Panc1 (cell line): ENCODE measurements at regions not wholly inside any gene's neighbourhood (a gene's known extent, or its start where the extent isn't known, plus 50 kb on each side); places are given as distances from the start of the nearest gene placed in this dataset.

ENCODE experiments used
- ATAC-seq: fragments of 200-7000 bp; cut with Tn5 transposase; 2 replicates; pipeline ENCODE4 v1.9.1; 2020; ENCODE audit warnings: mild to moderate bottlenecking, moderate library complexity
- BruUV-seq: library from RNA; stranded (reverse); fragments of 400-500 nt; replicated peaks from 2 replicates; lab custom pipeline; 2021; lab: Mats Ljungman, UMichigan
- CTCF ChIA-PET: fragments of 300-600 bp; sonication (Branson Sonifier 250); formaldehyde crosslinking; loops from one replicate; lab custom pipeline; 2022; ENCODE audit warnings: antibody characterized with exemption; lab: Charles Lee
- POLR2A ChIA-PET: fragments of 300-600 bp; sonication (Branson Sonifier 250); formaldehyde crosslinking; loops from one replicate; lab custom pipeline; 2022; ENCODE audit warnings: antibody characterized with exemption; lab: Charles Lee
- DNase-seq: peaks from one replicate; pipeline ENCODE4 v3.0.0-alpha.2; 2010; ENCODE audit warnings: low read depth, low spot score
- H3K27ac ChIP-seq: 2 replicates; pipeline ENCODE4 v1.5.1; 2011; ENCODE audit warnings: mild to moderate bottlenecking, low read length, inconsistent platforms
- H3K27me3 ChIP-seq: fragments of 200-500 bp; sonication (Bioruptor generic); 2 replicates; pipeline ENCODE4 v1.6.0; 2014; ENCODE audit warnings: low read length, inconsistent platforms; ENCODE audit not compliant: control insufficient read depth, insufficient read depth
- H3K36me3 ChIP-seq: fragments of 200-500 bp; sonication (Bioruptor generic); 2 replicates; pipeline ENCODE4 v1.5.1; 2014; ENCODE audit warnings: inconsistent platforms, mild to moderate bottlenecking, low read length, moderate library complexity; ENCODE audit not compliant: control insufficient read depth, insufficient read depth
- H3K4me1 ChIP-seq: 2 replicates; pipeline ENCODE4 v1.5.1; 2011; ENCODE audit warnings: inconsistent platforms, mild to moderate bottlenecking, low read length, moderate library complexity; ENCODE audit not compliant: control insufficient read depth, insufficient read depth
- H3K4me3 ChIP-seq, 2 experiments: 2 replicates each; pipeline ENCODE4 v1.5.1; 2011 to 2012; ENCODE audit warnings: low read depth in 2 of 2, low read length in 2 of 2, mild to moderate bottlenecking in 2 of 2, inconsistent platforms in 1 of 2, moderate library complexity in 1 of 2
- H3K9me3 ChIP-seq: fragments of 200-500 bp; sonication (Bioruptor generic); 2 replicates; pipeline ENCODE4 v1.5.1; 2014; ENCODE audit warnings: low read depth, mild to moderate bottlenecking, inconsistent platforms, low read length, moderate library complexity; ENCODE audit not compliant: control insufficient read depth, insufficient read depth
- POLR2AphosphoS5 ChIP-seq: IDR thresholded peaks from 2 replicates; pipeline ENCODE4 v1.6.1; 2012; ENCODE audit warnings: mild to moderate bottlenecking, low read depth, low read length, moderate library complexity
- SIN3A ChIP-seq: IDR thresholded peaks from 2 replicates; pipeline ENCODE4 v1.6.1; 2012; ENCODE audit warnings: low read depth, mild to moderate bottlenecking, low read length, moderate library complexity, borderline replicate concordance; ENCODE audit not compliant: insufficient read depth
- TCF7L2 ChIP-seq: IDR thresholded peaks from 2 replicates; pipeline ENCODE4 v1.6.1; 2011; ENCODE audit warnings: mild to moderate bottlenecking, low read depth, low read length, inconsistent platforms
- in situ Hi-C: cut with HindIII; loops from 2 replicates; pipeline ENCODE4 v1.10.0; 2016; ENCODE audit warnings: low sequenced_read_pairs, low pct_unique_long_range_greater_than_20kb
- intact Hi-C: fragments of 100-400 bp; cut with micrococcal nuclease; formaldehyde crosslinking; loops from one replicate; pipeline ENCODE4 v1.10.0; 2022; ENCODE audit not compliant: unreplicated experiment
- TF ChIP-seq, protein P1 (sequence below), 2 experiments: IDR thresholded peaks; 2 replicates each; pipeline ENCODE4 v1.6.1; 2011 to 2012; ENCODE audit warnings: low read depth in 2 of 2, control low read depth in 1 of 2, low read length in 1 of 2, mild to moderate bottlenecking in 1 of 2, moderate library complexity in 1 of 2; ENCODE audit not compliant: insufficient read depth in 1 of 2
- TF ChIP-seq, protein P2 (sequence below): fragments of 450-650 bp; IDR thresholded peaks from 2 replicates; pipeline ENCODE4 v1.5.1; 2017; ENCODE audit warnings: mild to moderate bottlenecking

DNA sequence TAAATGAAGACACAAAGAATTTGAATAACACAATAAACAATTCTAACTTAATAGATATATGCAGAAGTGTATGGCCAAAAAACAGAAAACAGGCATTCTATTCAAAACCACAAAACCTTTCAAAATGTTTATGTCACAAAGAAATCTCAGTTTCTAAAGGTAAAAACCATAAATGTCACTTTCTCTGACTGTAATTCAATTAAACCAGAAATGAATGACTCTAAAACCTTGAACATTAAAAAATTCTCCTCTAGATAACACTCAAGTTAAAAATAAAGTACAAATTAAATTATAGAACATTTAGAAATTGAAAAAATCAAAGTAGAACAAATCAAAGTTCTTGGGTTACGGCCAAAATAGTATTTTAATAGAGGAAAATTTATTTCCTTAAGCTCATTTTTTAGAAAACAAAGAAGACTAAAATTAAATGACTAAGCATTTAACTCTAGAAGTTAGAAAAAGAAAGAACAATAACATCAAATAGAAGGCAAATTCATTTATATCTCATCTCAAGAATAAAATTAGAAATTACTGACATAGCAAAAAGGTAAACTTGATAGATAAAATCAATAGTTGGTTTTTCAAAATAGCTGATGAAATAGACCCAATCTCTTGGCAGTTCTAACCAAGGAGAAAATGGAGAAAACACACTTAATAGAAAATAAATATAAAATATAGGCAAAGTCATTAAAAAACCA lies 198.8 kb downstream of the TEX36 start:
- ChIA-PET POLR2A (interaction anchor here (0.6 kb wide), 1 partner anchor 189 kb away, joined by 5 read pairs; no protein-coding TSS in a partner anchor), CTCF (no interaction called here)
- H3K4me1 ChIP-seq, result no peaks in the 10 kb centered on the region; the same call in 1 of the 2 replicates
- no peak for DNase-seq
- no peak overlapping the region for H3K4me3 ChIP-seq
- BruUV-seq, result no TSS peak
- H3K36me3 ChIP-seq, result no peaks in the 10 kb centered on the region; the same call in 1 of the 2 replicates
- peaks cover 40% of the 10 kb centered on the region for H3K27me3 ChIP-seq
- intact Hi-C loops (no loop called here), in situ Hi-C loops (no loop called here)
- TF ChIP-seq, protein P1, sequence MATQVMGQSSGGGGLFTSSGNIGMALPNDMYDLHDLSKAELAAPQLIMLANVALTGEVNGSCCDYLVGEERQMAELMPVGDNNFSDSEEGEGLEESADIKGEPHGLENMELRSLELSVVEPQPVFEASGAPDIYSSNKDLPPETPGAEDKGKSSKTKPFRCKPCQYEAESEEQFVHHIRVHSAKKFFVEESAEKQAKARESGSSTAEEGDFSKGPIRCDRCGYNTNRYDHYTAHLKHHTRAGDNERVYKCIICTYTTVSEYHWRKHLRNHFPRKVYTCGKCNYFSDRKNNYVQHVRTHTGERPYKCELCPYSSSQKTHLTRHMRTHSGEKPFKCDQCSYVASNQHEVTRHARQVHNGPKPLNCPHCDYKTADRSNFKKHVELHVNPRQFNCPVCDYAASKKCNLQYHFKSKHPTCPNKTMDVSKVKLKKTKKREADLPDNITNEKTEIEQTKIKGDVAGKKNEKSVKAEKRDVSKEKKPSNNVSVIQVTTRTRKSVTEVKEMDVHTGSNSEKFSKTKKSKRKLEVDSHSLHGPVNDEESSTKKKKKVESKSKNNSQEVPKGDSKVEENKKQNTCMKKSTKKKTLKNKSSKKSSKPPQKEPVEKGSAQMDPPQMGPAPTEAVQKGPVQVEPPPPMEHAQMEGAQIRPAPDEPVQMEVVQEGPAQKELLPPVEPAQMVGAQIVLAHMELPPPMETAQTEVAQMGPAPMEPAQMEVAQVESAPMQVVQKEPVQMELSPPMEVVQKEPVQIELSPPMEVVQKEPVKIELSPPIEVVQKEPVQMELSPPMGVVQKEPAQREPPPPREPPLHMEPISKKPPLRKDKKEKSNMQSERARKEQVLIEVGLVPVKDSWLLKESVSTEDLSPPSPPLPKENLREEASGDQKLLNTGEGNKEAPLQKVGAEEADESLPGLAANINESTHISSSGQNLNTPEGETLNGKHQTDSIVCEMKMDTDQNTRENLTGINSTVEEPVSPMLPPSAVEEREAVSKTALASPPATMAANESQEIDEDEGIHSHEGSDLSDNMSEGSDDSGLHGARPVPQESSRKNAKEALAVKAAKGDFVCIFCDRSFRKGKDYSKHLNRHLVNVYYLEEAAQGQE (IDR thresholded peaks at IDR 0.05; ENCODE audit: insufficient read depth in 1 of 2, low read depth in 2 of 2, low read length in 1 of 2), result no peak
- TF ChIP-seq POLR2AphosphoS5 (no peak), SIN3A (no peak), TCF7L2 (no peak)
- TF ChIP-seq, protein P2, sequence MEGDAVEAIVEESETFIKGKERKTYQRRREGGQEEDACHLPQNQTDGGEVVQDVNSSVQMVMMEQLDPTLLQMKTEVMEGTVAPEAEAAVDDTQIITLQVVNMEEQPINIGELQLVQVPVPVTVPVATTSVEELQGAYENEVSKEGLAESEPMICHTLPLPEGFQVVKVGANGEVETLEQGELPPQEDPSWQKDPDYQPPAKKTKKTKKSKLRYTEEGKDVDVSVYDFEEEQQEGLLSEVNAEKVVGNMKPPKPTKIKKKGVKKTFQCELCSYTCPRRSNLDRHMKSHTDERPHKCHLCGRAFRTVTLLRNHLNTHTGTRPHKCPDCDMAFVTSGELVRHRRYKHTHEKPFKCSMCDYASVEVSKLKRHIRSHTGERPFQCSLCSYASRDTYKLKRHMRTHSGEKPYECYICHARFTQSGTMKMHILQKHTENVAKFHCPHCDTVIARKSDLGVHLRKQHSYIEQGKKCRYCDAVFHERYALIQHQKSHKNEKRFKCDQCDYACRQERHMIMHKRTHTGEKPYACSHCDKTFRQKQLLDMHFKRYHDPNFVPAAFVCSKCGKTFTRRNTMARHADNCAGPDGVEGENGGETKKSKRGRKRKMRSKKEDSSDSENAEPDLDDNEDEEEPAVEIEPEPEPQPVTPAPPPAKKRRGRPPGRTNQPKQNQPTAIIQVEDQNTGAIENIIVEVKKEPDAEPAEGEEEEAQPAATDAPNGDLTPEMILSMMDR, result no peak
- no peak for ATAC-seq
- H3K27ac ChIP-seq, result no peak overlapping the region
- H3K9me3 ChIP-seq, result no peaks in the 10 kb centered on the region

DNA sequence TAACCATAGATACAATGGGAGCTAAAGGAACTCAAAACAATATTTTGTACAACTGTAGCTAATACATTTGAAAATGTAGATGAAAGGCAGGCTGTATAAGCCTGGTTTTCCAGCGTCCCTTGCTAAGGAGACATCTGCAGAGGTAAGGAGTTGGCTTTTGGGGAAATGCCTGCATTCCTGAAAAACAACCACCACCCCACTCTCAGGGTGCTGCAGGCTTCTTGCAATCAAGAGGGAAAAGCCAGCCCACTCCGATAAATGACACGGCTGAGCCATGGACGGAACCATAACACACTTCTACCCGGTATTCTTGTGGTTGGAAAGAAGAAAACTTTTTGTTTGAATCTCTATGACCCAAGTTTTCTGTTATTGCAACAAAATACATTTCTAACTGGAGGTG lies 200.3 kb downstream of the TEX36 start:
- H3K4me3 ChIP-seq, result no peak overlapping the region
- intact Hi-C loops, result no loop called here
- ChIA-PET POLR2A (no interaction called here), CTCF (no interaction called here)
- no peak overlapping the region for H3K27ac ChIP-seq
- DNase-seq (no peak), ATAC-seq (no peak)
- no peaks in the 10 kb centered on the region; the same call in 1 of the 2 replicates for H3K4me1 ChIP-seq
- no TSS peak for BruUV-seq
- no peaks in the 10 kb centered on the region for H3K9me3 ChIP-seq
- no peak for TF ChIP-seq TCF7L2
- TF ChIP-seq, protein P2, result no peak
- TF ChIP-seq, protein P1 (IDR thresholded peaks at IDR 0.05; ENCODE audit: insufficient read depth in 1 of 2, low read depth in 2 of 2, low read length in 1 of 2), result no peak
- no peak for TF ChIP-seq POLR2AphosphoS5
- no peak for TF ChIP-seq SIN3A
- in situ Hi-C loops, result no loop called here
- peaks cover 45% of the 10 kb centered on the region for H3K27me3 ChIP-seq
- H3K36me3 ChIP-seq, result no peaks in the 10 kb centered on the region; the same call in 1 of the 2 replicates
